GM19240 (cell line): ENCODE measurements at regions not wholly inside any gene's neighbourhood (a gene's known extent, or its start where the extent isn't known, plus 50 kb on each side); places are given as distances from the start of the nearest gene placed in this dataset.
"Not testable (repeated sequence)": the region's sequence is repeated elsewhere in the genome, so short reads cannot be mapped to it uniquely, and the experiment has no call there.

Experiments
- DNase-seq: peaks from one replicate; pipeline ENCODE4 v3.0.0; 2011; ENCODE audit warnings: low spot score; ENCODE audit not compliant: insufficient read length

DNA sequence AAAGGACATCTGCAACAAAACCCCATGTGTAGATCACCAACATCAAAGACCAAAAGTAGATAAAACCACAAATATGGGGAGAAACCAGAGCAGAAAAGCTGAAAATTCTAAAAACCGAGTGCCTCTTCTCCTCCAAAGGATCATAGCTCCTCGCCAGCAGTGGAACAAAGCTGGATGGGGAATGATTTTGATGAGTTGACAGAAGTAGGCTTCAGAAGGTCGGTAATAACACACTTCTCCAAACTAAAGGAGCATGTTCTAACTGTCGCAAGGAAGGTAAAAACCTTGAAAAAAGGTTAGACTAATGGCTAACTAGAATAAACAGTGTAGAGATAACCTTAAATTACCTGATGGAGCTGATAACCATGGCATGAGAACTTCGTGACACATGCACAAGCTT is 109.9 kb upstream of the SYNCRIP start:
- DNase-seq = no peak

GRCh38 chr6:85751374-85752055 is 108.8 kb upstream of the SYNCRIP start:
- no peak for DNase-seq

DNA sequence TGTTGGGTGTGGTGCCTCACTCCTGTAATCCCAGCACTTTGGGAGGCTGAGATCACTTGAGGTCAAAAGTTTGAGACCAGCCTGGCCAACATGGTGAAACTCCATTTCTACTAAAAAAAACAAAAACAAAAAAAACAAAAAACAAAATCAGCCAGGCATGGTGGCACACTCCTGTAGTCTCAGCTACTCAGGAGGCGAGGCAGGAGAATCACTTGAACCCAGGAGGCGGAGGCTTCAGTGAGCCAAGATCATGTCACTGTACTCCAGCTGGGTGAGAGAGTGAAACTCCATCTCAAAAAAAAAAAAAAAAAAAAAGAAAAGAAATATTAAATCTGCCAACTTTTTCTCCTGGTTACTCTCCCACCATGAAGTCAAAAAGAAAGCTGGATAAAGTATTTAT is 107.5 kb upstream of the SYNCRIP start:
- not testable (repeated sequence) for DNase-seq

GRCh38 chr6:85749236-85749635 is 106.5 kb upstream of the SYNCRIP start:
- DNase-seq = no peak

DNA sequence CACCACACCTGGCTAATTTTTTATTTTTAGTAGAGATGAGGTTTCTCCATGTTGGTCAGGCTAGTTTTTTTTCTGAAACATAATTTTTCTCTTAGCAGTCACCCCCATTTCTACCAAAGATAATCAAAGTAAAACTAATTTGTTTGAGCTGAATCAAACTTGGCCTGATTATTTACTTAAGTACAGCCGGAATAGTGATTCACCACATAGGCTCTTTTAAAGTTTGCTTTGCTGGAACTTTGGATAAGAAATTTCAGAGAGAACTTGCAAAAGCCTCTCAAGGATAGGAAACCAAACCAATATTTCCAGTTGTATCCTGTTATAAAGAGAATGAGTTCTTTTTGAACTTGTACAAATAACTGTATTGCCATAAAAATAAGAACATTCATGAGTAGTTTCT is 105.0 kb upstream of the SYNCRIP start:
- DNase-seq = no peak

GRCh38 chr6:85747093-85747492 is 104.4 kb upstream of the SYNCRIP start:
- DNase-seq = no peak

DNA sequence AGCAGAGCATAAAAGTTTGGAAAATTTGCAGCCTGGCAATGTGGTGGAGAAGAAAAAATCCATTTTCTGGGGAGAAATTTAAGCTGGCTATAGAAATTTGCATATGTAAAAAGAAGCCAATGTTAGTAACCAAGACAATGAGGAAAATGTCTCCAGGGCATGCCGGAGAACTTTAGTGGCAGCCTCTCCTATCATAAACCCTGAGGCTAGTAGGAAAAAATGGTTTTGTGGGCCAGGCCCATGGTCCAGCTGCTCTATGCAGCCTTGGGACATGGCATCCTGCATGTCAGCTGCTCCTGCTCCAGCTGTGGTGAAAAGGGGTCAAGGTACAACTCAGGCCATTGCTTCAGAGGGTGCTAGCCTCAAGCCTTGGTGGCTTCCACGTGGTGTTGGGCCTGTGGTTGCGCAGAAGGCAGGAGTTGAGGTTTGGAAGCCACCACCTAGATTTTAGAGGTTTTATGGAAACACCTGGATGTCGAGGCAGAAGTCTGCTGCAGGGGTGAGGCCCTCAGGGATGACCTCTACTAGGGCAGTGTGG is 101.8 kb upstream of the SYNCRIP start:
- DNase-seq = no peak

- DNase-seq = no peak
Measured at GRCh38 chr6:85726206-85726605, 83.5 kb upstream of the SYNCRIP start.

- no peak for DNase-seq
Measured at GRCh38 chr6:85715797-85716196, 73.1 kb upstream of the SYNCRIP start.

DNA sequence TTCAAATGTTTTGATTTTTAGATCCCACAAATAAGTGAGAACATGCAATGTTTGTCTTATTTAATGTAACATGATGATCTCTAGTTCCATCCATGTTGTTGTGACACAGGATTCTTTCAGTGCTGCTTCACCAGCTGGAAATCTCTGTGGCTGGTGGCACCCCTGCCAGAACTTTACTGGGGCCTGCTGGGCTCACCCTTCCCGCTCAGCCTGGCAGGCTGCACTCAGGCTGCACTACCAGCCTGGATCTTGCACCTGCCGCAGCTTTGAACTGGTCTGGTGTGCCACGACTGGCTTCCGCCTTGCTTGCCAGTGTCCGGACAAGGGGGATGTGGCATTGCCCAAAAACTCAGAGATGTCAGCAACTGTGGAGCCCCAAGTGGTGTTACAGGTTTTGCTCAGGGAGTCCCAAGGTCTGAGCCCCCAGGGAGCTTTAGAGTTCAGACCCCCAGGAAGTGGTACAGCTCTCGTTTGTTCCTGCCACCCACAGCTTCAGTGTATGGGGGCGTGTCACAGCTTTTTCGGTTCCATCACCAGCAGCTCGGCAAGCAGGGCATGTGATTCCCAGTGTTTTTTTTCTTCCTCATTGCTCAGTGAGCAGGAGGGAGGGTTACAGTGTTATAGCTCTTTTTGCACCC is 72.3 kb upstream of the SYNCRIP start:
- DNase-seq = no peak

GRCh38 chr6:85712346-85712745 is 69.7 kb upstream of the SYNCRIP start:
- no peak for DNase-seq

DNA sequence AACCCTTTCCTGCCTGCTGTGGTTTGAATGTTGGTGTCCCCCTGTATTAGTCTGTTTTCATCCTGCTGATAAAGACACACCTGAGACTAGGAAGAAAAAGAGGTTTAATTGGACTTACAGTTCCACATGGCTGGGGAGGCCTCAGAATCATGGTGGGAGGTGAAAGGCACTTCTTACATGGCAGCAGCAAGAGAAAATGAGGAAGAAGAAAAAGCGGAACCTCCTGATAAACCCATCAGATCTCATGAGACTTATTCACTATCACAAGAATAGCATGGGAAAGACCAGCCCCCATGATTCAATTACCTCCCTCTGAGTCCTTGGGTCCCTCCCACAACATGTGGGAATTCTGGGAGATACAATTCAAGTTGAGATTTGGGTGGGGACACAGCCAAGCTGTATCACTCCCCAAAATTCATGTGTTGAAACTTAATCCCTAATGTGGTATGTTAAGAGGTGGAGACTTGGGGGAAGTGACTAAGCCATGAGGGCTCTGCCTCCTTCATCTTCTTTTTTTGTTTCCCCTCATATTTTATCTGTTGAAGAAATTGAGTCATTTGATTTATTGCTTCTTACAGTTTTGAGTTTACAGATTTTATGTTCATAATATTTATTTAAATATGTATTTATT is 64.9 kb upstream of the SYNCRIP start:
- DNase-seq = not testable (repeated sequence)

GRCh38 chr6:85706272-85706671 is 63.6 kb upstream of the SYNCRIP start:
- DNase-seq = no peak

DNA sequence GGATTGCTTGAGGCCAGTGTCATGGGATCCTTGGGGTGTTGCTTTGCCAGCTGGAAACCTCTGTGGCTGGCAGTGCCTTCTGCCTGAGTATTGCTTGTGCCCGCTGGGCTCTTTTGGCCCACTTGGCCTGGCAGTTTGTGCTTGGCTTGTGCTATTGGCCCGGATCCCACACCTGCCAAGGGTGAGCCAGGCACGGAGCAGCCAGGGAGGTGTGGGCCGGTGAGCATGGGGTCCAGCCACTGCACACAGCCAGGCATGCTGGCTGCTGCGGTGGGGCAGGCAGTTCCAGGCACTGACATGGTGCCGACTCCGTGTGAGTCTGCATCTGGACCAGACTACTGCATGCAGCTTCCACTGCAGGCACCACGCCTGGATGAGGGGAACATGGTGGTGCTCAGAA is 62.5 kb upstream of the SYNCRIP start:
- no peak for DNase-seq

DNA sequence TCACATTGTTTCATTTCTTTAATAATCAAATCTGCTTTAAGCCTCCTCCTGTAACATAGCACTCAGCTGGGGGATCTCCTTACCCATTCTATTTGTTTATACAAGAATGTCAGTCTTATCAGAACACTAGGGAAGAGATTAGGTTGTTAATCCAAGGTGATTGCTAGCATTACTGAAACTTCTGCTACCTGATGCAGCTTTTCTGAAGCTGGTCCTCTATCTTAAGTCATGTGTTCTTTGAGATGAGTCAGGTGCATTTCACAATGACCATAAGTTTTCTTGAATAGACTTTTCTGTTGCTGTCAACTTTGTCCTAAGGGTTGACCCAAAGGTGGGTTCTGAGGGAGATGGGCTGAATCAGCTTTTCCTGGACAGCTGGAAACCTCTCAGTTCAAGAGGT is 60.7 kb upstream of the SYNCRIP start:
- no peak for DNase-seq
